ENCODE measurements at regions not wholly inside any gene's neighbourhood (a gene's known extent, or its start where the extent isn't known, plus 50 kb on each side); places are given as distances from the start of the nearest gene placed in this dataset.
"Not testable (repeated sequence)": the region's sequence is repeated elsewhere in the genome, so short reads cannot be mapped to it uniquely, and the experiment has no call there.

- Histone ChIP-seq H3K9me3 (ENCODE audit: control insufficient read depth, insufficient read depth, low read length) (no peaks in the 10 kb centered on the region), H3K4me1 (ENCODE audit: control insufficient read depth, insufficient read depth, low read length) (peaks cover 16% of the 10 kb centered on the region), H3K4me3 (ENCODE audit: low read depth, low read length) (no peak overlapping the region), H3K27ac (ENCODE audit: low read depth, low read length) (no peak overlapping the region), H3K27me3 (ENCODE audit: control insufficient read depth, insufficient read depth, low read length) (no peaks in the 10 kb centered on the region), H3K36me3 (ENCODE audit: control insufficient read depth, insufficient read depth, low read length) (no peaks in the 10 kb centered on the region)
- WGBS (ENCODE audit: insufficient coverage): 66% methylated on average over 18 of the region's 18 CpGs
- DNase-seq (ENCODE audit: low read depth in 4 of 6, low spot score in 6 of 6): peak in 1 of 6 donors; percentile 28
Measured at GRCh38 chr6:1226277-1227099, 85.4 kb upstream of the FOXQ1 start.

GRCh38 chr6:1224514-1224913 is 87.4 kb upstream of the FOXQ1 start:
- Histone ChIP-seq H3K9me3 (ENCODE audit: control insufficient read depth, insufficient read depth, low read length) (no peaks in the 10 kb centered on the region), H3K4me3 (ENCODE audit: low read depth, low read length) (no peak overlapping the region), H3K27ac (ENCODE audit: low read depth, low read length) (no peak overlapping the region), H3K36me3 (ENCODE audit: control insufficient read depth, insufficient read depth, low read length) (no peaks in the 10 kb centered on the region), H3K4me1 (ENCODE audit: control insufficient read depth, insufficient read depth, low read length) (peaks cover 16% of the 10 kb centered on the region), H3K27me3 (ENCODE audit: control insufficient read depth, insufficient read depth, low read length) (no peaks in the 10 kb centered on the region)
- 100% methylated on average over 1 of the region's 2 CpGs for WGBS (ENCODE audit: insufficient coverage)
- DNase-seq (ENCODE audit: low read depth in 4 of 6, low spot score in 6 of 6): no peak

DNA sequence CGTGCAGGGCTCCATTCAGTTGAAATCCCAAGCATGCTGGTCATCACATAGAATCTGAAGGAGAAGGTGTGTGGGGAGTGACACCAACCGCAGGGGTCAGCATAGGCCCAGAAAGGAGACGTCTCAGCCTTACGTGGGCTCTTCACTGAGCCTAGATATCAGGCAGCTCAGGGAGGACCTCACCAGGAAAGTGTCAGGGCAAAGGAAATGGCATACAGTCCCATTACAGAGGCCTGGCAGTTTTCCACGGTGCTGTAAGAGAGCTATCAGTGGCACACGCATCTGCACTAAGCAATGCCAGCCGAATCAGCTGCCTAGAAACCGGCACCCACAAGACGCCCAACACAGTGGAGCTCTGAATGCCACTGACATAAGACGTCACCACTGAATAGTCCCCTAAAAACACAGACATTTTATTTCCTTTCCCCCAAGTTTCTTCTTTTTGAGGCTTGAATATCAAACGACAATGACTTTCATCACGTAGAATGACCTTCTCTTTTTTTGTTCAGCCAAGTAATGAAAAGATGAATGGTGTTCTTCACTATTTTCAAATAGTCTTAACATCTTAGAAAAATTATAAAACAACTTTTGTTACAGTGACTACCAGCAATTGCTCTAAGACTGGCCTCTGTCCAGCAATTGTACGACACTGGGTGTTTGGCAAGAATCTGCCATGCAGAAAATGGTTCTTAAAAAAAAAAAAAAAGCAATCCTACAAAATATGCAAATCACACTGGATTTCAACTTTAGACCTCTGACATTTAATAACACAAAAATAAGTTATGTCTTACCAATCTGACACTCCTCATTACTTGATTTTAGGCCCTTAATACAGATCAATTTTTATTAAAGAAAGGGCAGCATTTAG is 88.9 kb upstream of the FOXQ1 start:
- Histone ChIP-seq H3K4me1 (ENCODE audit: control insufficient read depth, insufficient read depth, low read length) (peaks cover 16% of the 10 kb centered on the region), H3K4me3 (ENCODE audit: low read depth, low read length) (no peak overlapping the region), H3K27ac (ENCODE audit: low read depth, low read length) (peak overlapping the region; percentile 1), H3K27me3 (ENCODE audit: control insufficient read depth, insufficient read depth, low read length) (no peaks in the 10 kb centered on the region), H3K9me3 (ENCODE audit: control insufficient read depth, insufficient read depth, low read length) (no peaks in the 10 kb centered on the region), H3K36me3 (ENCODE audit: control insufficient read depth, insufficient read depth, low read length) (no peaks in the 10 kb centered on the region)
- 49% methylated on average over 10 of the region's 13 CpGs for WGBS (ENCODE audit: insufficient coverage)
- peak in 3 of 6 donors; percentile 39 to 77 (median 73) for DNase-seq (ENCODE audit: low read depth in 4 of 6, low spot score in 6 of 6)

DNA sequence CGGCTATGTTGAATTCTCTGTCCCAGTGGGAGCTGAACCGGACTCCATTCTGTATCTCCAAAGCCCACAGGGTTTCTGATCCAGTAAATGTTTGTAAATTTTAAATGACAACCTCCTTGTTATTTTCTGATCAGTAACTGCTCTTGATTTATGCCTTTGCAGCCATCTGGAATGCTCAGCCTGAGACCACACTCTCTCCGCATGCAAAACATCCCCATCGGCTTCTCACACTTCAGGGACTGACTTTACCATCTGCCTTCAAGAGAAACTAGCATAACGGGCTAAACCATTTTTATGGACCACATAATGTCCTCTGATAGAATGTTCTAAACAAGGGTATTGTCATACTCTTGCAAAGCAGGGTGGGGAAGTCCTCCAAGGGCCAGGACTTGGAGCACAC is 94.5 kb upstream of the FOXQ1 start:
- Histone ChIP-seq H3K4me3 (ENCODE audit: low read depth, low read length) (no peak overlapping the region), H3K9me3 (ENCODE audit: control insufficient read depth, insufficient read depth, low read length) (no peaks in the 10 kb centered on the region), H3K27me3 (ENCODE audit: control insufficient read depth, insufficient read depth, low read length) (no peaks in the 10 kb centered on the region), H3K27ac (ENCODE audit: low read depth, low read length) (no peak overlapping the region), H3K4me1 (ENCODE audit: control insufficient read depth, insufficient read depth, low read length) (peaks cover 1% of the 10 kb centered on the region), H3K36me3 (ENCODE audit: control insufficient read depth, insufficient read depth, low read length) (no peaks in the 10 kb centered on the region)
- 71% methylated on average over 3 of the region's 5 CpGs for WGBS (ENCODE audit: insufficient coverage)
- peak in 2 of 6 donors; percentile 66 to 73 for DNase-seq (ENCODE audit: low read depth in 4 of 6, low spot score in 6 of 6)

DNA sequence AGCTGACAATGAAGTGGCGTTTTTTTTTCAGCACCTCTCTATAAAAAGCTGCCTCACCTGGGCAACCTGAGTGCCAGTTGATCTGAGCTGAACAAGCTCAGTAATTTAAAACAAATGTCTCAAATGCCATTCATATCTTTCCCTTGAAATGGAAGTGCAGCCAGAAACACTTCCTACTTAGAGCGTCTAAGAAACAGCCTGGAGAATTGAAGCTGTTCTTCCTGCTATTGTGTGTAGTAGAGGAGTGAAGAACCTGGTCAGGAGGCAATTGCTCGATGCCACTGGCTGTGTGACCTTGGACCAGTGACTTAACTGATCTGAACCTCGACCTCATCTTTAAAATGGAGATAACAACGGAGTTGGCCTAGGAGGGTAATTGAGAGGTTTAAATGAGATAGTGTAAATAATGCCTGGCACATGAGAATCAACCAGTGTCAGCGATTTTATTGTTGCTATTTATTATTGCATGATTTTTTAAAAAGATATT is 95.4 kb upstream of the FOXQ1 start:
- Histone ChIP-seq H3K27me3 (ENCODE audit: control insufficient read depth, insufficient read depth, low read length) (no peaks in the 10 kb centered on the region), H3K4me3 (ENCODE audit: low read depth, low read length) (no peak overlapping the region), H3K36me3 (ENCODE audit: control insufficient read depth, insufficient read depth, low read length) (no peaks in the 10 kb centered on the region), H3K27ac (ENCODE audit: low read depth, low read length) (no peak overlapping the region), H3K9me3 (ENCODE audit: control insufficient read depth, insufficient read depth, low read length) (no peaks in the 10 kb centered on the region), H3K4me1 (ENCODE audit: control insufficient read depth, insufficient read depth, low read length) (no peaks in the 10 kb centered on the region)
- WGBS (ENCODE audit: insufficient coverage): 83% methylated on average over 4 of the region's 6 CpGs
- DNase-seq (ENCODE audit: low read depth in 4 of 6, low spot score in 6 of 6): no peak

- Histone ChIP-seq H3K9me3 (ENCODE audit: control insufficient read depth, insufficient read depth, low read length) (no peaks in the 10 kb centered on the region), H3K27me3 (ENCODE audit: control insufficient read depth, insufficient read depth, low read length) (no peaks in the 10 kb centered on the region), H3K4me1 (ENCODE audit: control insufficient read depth, insufficient read depth, low read length) (no peaks in the 10 kb centered on the region), H3K36me3 (ENCODE audit: control insufficient read depth, insufficient read depth, low read length) (no peaks in the 10 kb centered on the region), H3K27ac (ENCODE audit: low read depth, low read length) (no peak overlapping the region), H3K4me3 (ENCODE audit: low read depth, low read length) (no peak overlapping the region)
- 95% methylated on average over 7 of the region's 11 CpGs for WGBS (ENCODE audit: insufficient coverage)
- DNase-seq (ENCODE audit: low read depth in 4 of 6, low spot score in 6 of 6): no peak
Measured at GRCh38 chr6:1215884-1216487, 95.9 kb upstream of the FOXQ1 start.

DNA sequence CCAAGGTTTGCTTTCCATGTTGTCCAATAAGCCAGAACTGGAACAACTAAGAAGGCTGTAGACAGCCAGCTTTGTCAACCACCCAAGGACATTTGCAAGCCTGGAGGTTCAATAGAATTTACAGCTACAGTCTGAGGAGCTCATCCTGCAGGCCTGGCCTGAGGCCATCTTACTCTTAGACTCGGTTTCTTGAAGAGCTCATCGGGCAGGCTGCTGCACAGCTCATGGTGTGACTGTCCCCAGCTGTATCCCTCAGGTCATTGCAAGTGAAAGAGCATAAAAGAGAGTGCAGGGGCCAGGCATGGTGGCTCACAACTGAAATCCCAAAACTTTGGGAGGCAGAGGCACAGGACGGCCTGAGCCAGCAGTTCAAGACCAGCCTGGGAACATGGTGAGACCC is 96.9 kb upstream of the FOXQ1 start:
- Histone ChIP-seq H3K4me3 (ENCODE audit: low read depth, low read length) (no peak overlapping the region), H3K4me1 (ENCODE audit: control insufficient read depth, insufficient read depth, low read length) (no peaks in the 10 kb centered on the region), H3K27me3 (ENCODE audit: control insufficient read depth, insufficient read depth, low read length) (no peaks in the 10 kb centered on the region), H3K9me3 (ENCODE audit: control insufficient read depth, insufficient read depth, low read length) (no peaks in the 10 kb centered on the region), H3K27ac (ENCODE audit: low read depth, low read length) (no peak overlapping the region), H3K36me3 (ENCODE audit: control insufficient read depth, insufficient read depth, low read length) (no peaks in the 10 kb centered on the region)
- WGBS (ENCODE audit: insufficient coverage): 90% methylated on average over 3 of the region's 3 CpGs
- no peak for DNase-seq (ENCODE audit: low read depth in 4 of 6, low spot score in 6 of 6)

- no peaks in the 10 kb centered on the region for H3K27me3 ChIP-seq (ENCODE audit: control insufficient read depth, insufficient read depth, low read length)
- H3K36me3 ChIP-seq (ENCODE audit: control insufficient read depth, insufficient read depth, low read length): no peaks in the 10 kb centered on the region
- no peak overlapping the region for H3K4me3 ChIP-seq (ENCODE audit: low read depth, low read length)
- H3K4me1 ChIP-seq (ENCODE audit: control insufficient read depth, insufficient read depth, low read length): no peaks in the 10 kb centered on the region
- no peaks in the 10 kb centered on the region for H3K9me3 ChIP-seq (ENCODE audit: control insufficient read depth, insufficient read depth, low read length)
- DNase-seq (ENCODE audit: low read depth in 4 of 6, low spot score in 6 of 6): peak in 2 of 6 donors; percentile 10 to 60
- 38% methylated on average over 1 of the region's 2 CpGs for WGBS (ENCODE audit: insufficient coverage)
- H3K27ac ChIP-seq (ENCODE audit: low read depth, low read length): no peak overlapping the region
Measured at GRCh38 chr6:1212919-1213318, 99.0 kb upstream of the FOXQ1 start.

DNA sequence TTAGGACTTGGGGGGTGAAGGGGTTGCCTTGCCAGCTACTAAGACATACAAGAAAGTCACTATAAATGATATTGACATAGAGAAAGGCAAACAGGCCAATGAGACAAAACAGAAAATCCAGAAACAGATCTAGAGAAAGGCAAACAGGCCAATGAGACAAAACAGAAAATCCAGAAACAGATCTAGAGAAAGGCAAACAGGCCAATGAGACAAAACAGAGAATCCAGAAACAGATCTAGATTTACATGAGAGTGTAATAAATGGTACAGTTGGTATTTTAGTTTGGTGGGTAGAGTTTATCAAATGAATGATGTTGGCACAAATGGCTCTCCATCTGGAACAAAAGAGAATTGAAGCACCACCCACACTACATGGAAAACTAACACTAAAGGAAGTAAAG is 99.8 kb upstream of the FOXQ1 start:
- not testable (repeated sequence) for H3K27ac ChIP-seq (ENCODE audit: low read depth, low read length); H3K27me3 ChIP-seq (ENCODE audit: control insufficient read depth, insufficient read depth, low read length); H3K4me3 ChIP-seq (ENCODE audit: low read depth, low read length); H3K36me3 ChIP-seq (ENCODE audit: control insufficient read depth, insufficient read depth, low read length); H3K4me1 ChIP-seq (ENCODE audit: control insufficient read depth, insufficient read depth, low read length); H3K9me3 ChIP-seq (ENCODE audit: control insufficient read depth, insufficient read depth, low read length)
- DNase-seq (ENCODE audit: low read depth in 4 of 6, low spot score in 6 of 6): peak in 1 of 6 donors; percentile 18

Data from spinal cord (tissue), 9 donors.